H7 (cell line): ENCODE measurements at regions not wholly inside any gene's neighbourhood (a gene's known extent, or its start where the extent isn't known, plus 50 kb on each side); places are given as distances from the start of the nearest gene placed in this dataset.
A peak's percentile ranks its signal among the peaks of the same experiment; 100 is the strongest.
"Not testable (repeated sequence)": the region's sequence is repeated elsewhere in the genome, so short reads cannot be mapped to it uniquely, and the experiment has no call there.

Source experiments
- DNase-seq: peaks from one replicate; pipeline ENCODE4 v3.0.0; 2012
- H3K27me3 ChIP-seq: 2 replicates; pipeline ENCODE4 v1.6.0; 2011; ENCODE audit warnings: mild to moderate bottlenecking, low read length; ENCODE audit not compliant: control insufficient read depth, insufficient read depth
- H3K36me3 ChIP-seq: replicated peaks from 2 replicates; pipeline ENCODE4 v1.5.1; 2011; ENCODE audit warnings: low read length; ENCODE audit not compliant: control insufficient read depth, insufficient read depth
- H3K4me3 ChIP-seq: 2 replicates; pipeline ENCODE4 v1.5.1; 2011; ENCODE audit warnings: low read depth, mild to moderate bottlenecking, control low read depth, low read length, moderate library complexity; ENCODE audit not compliant: insufficient read depth

- Histone ChIP-seq H3K4me3 (no peak overlapping the region), H3K27me3 (no peaks in the 10 kb centered on the region), H3K36me3 (no peaks in the 10 kb centered on the region)
- no peak for DNase-seq
These were observed 542.1 kb upstream of the HS3ST1 start for GRCh38 chr4:11970754-11971153.

- Histone ChIP-seq H3K27me3 (no peaks in the 10 kb centered on the region), H3K4me3 (no peak overlapping the region), H3K36me3 (no peaks in the 10 kb centered on the region)
- no peak for DNase-seq
These were observed 538.1 kb upstream of the HS3ST1 start for GRCh38 chr4:11966782-11967181.

- Histone ChIP-seq H3K27me3 (no peaks in the 10 kb centered on the region), H3K4me3 (no peak overlapping the region), H3K36me3 (no peaks in the 10 kb centered on the region)
- peak; percentile 4 for DNase-seq
These were observed 525.4 kb upstream of the HS3ST1 start for GRCh38 chr4:11954093-11954492.

GRCh38 chr4:11949355-11949754, 520.7 kb upstream of the HS3ST1 start:
- H3K36me3 ChIP-seq: no peaks in the 10 kb centered on the region
- no peaks in the 10 kb centered on the region for H3K27me3 ChIP-seq
- H3K4me3 ChIP-seq: no peak overlapping the region
- DNase-seq: no peak

GRCh38 chr4:11947629-11948028, 518.9 kb upstream of the HS3ST1 start:
- H3K36me3 ChIP-seq, H3K27me3 ChIP-seq, DNase-seq, H3K4me3 ChIP-seq: not testable (repeated sequence)

- no peak overlapping the region for H3K4me3 ChIP-seq
- H3K27me3 ChIP-seq: no peaks in the 10 kb centered on the region
- no peaks in the 10 kb centered on the region for H3K36me3 ChIP-seq
- no peak for DNase-seq
These were observed 509.2 kb upstream of the HS3ST1 start for GRCh38 chr4:11937941-11938340.

- Histone ChIP-seq H3K4me3 (no peak overlapping the region), H3K27me3 (no peaks in the 10 kb centered on the region), H3K36me3 (no peaks in the 10 kb centered on the region)
- DNase-seq: no peak
These were observed 502.6 kb upstream of the HS3ST1 start for GRCh38 chr4:11931266-11931820.

- no peaks in the 10 kb centered on the region for H3K36me3 ChIP-seq
- H3K27me3 ChIP-seq: no peaks in the 10 kb centered on the region
- no peak for DNase-seq
- no peak overlapping the region for H3K4me3 ChIP-seq
These were observed 500.4 kb upstream of the HS3ST1 start for GRCh38 chr4:11929080-11929479.

- H3K36me3 ChIP-seq: no peaks in the 10 kb centered on the region
- no peak for DNase-seq
- H3K27me3 ChIP-seq: no peaks in the 10 kb centered on the region
- no peak overlapping the region for H3K4me3 ChIP-seq
These were observed 490.6 kb upstream of the HS3ST1 start for GRCh38 chr4:11919316-11919715.

- Histone ChIP-seq H3K36me3 (no peaks in the 10 kb centered on the region), H3K27me3 (no peaks in the 10 kb centered on the region), H3K4me3 (no peak overlapping the region)
- DNase-seq: peak; percentile 20
These were observed 485.7 kb upstream of the HS3ST1 start for GRCh38 chr4:11914406-11914805.

GRCh38 chr4:11912886-11913285, 484.2 kb upstream of the HS3ST1 start:
- DNase-seq: no peak
- H3K4me3 ChIP-seq: no peak overlapping the region
- H3K27me3 ChIP-seq: no peaks in the 10 kb centered on the region
- H3K36me3 ChIP-seq: no peaks in the 10 kb centered on the region

GRCh38 chr4:11910812-11911211, 482.1 kb upstream of the HS3ST1 start:
- DNase-seq: no peak

GRCh38 chr4:11908712-11909111, 480.0 kb upstream of the HS3ST1 start:
- Histone ChIP-seq H3K36me3 (no peaks in the 10 kb centered on the region), H3K4me3 (no peak overlapping the region), H3K27me3 (no peaks in the 10 kb centered on the region)
- DNase-seq: no peak

More at GRCh38 chr4:11910812-11911211, 482.1 kb upstream of the HS3ST1 start:
- Histone ChIP-seq H3K4me3 (no peak overlapping the region), H3K36me3 (no peaks in the 10 kb centered on the region), H3K27me3 (no peaks in the 10 kb centered on the region)

GRCh38 chr4:11908205-11908604, 479.5 kb upstream of the HS3ST1 start:
- peak; percentile 7 for DNase-seq
- Histone ChIP-seq H3K27me3 (no peaks in the 10 kb centered on the region), H3K36me3 (no peaks in the 10 kb centered on the region), H3K4me3 (no peak overlapping the region)

- no peaks in the 10 kb centered on the region for H3K36me3 ChIP-seq
- H3K4me3 ChIP-seq: no peak overlapping the region
- no peaks in the 10 kb centered on the region for H3K27me3 ChIP-seq
- DNase-seq: no peak
These were observed 476.4 kb upstream of the HS3ST1 start for GRCh38 chr4:11904846-11905739.
